Spleen (tissue), 11 donors: ENCODE measurements at regions not wholly inside any gene's neighbourhood (a gene's known extent, or its start where the extent isn't known, plus 50 kb on each side); places are given as distances from the start of the nearest gene placed in this dataset.

Experiments
- DNase-seq: peaks from one replicate; pipeline ENCODE4 v3.0.0-alpha.2; 2020
- H3K27ac ChIP-seq, 8 donors: fragments of 200-600 bp; sonication (generic) in 7 of 8; 1 replicate in 4 of 8; 2 replicates in 4 of 8; pipeline versions ENCODE4 v1.5.0 to v1.8.0; 2016 to 2021; ENCODE audit warnings: inconsistent platforms in 4 of 8, mild to moderate bottlenecking in 4 of 8, moderate library complexity in 1 of 8
- H3K27me3 ChIP-seq, 7 donors: fragments of 200-600 bp; sonication (generic) in 6 of 7; replicated peaks in 1 of 7; 1 replicate in 4 of 7; 2 replicates in 3 of 7; pipeline versions ENCODE4 v1.5.0 to v1.8.0; 2016 to 2021; ENCODE audit warnings: inconsistent platforms in 3 of 7, mild to moderate bottlenecking in 1 of 7
- H3K36me3 ChIP-seq, 6 donors: fragments of 200-600 bp; sonication (generic) in 5 of 6; 1 replicate in 4 of 6; 2 replicates in 2 of 6; pipeline versions ENCODE4 v1.5.0 to v1.8.0; 2016 to 2021; ENCODE audit warnings: inconsistent platforms in 2 of 6
- H3K4me1 ChIP-seq, 6 donors: fragments of 200-600 bp; sonication (generic) in 5 of 6; 1 replicate in 3 of 6; 2 replicates in 3 of 6; pipeline versions ENCODE4 v1.5.0 to v1.8.0; 2016 to 2021; ENCODE audit warnings: inconsistent platforms in 3 of 6
- H3K4me3 ChIP-seq, 8 donors: fragments of 200-600 bp; sonication (generic) in 7 of 8; 1 replicate in 4 of 8; 2 replicates in 4 of 8; pipeline versions ENCODE4 v1.5.0 to v1.8.0; 2016 to 2021; ENCODE audit warnings: inconsistent platforms in 4 of 8, mild to moderate bottlenecking in 4 of 8, moderate library complexity in 2 of 8
- H3K9me3 ChIP-seq, 8 donors: fragments of 200-600 bp; sonication (generic) in 7 of 8; 1 replicate in 4 of 8; 2 replicates in 4 of 8; pipeline versions ENCODE4 v1.5.0 to v1.8.0; 2016 to 2021; ENCODE audit warnings: inconsistent platforms in 4 of 8
- POLR2A ChIP-seq, 3 donors: fragments of 450-650 bp; IDR thresholded peaks; one replicate each; pipeline ENCODE4 v1.5.1; 2017; ENCODE audit warnings: antibody characterized with exemption in 3 of 3, mild to moderate bottlenecking in 1 of 3
- POLR2AphosphoS5 ChIP-seq, 3 donors: sonication (generic); formaldehyde crosslinking; IDR thresholded peaks; one replicate each; pipeline ENCODE4 v1.5.1; 2017; ENCODE audit warnings: antibody characterized with exemption in 3 of 3
- WGBS, 5 donors: extraction: QIAGEN DNeasy Blood & Tissue Kit in 3 of 5; methylation state at CpG; one replicate each; pipeline versions ENCODE4 v1.1.5 to v1.1.7; 2013 to 2018; 5-methylcytosine and 5-hydroxymethylcytosine counted together
- intact Hi-C: fragments of 100-400 bp; cut with DNase I; formaldehyde crosslinking; loops from one replicate; pipeline ENCODE4 v1.15.0; 2023; ENCODE audit warnings: low total_unique reads
- TF ChIP-seq, protein P1 (sequence below), 11 experiments: fragments of 200-600 bp in 7 of 11; fragments of 450-650 bp in 4 of 11; sonication (generic) in 4 of 11; IDR thresholded peaks in 8 of 11; conservative IDR thresholded peaks in 3 of 11; 1 replicate in 7 of 11; 2 replicates in 4 of 11; pipeline versions ENCODE4 v1.4.0 to v1.8.0; 2016 to 2021; ENCODE audit warnings: antibody characterized with exemption in 11 of 11, inconsistent platforms in 4 of 11, mild to moderate bottlenecking in 1 of 11
- donor health status: healthy with polysubstance abuse.
- donor health status: DM: no; HTN: no; CAD: no; lungs with moderate emphysema.
- donor health status: DM: no; HTN: no; CAD: no.
- donor health status: Bipolar disorder and iron deficiency.
- donor health status: healthy.
- donor health status: DM: no; HTN: no; CAD: no.
- donor health status: DM: yes; HTN: yes; CAD: no.

DNA sequence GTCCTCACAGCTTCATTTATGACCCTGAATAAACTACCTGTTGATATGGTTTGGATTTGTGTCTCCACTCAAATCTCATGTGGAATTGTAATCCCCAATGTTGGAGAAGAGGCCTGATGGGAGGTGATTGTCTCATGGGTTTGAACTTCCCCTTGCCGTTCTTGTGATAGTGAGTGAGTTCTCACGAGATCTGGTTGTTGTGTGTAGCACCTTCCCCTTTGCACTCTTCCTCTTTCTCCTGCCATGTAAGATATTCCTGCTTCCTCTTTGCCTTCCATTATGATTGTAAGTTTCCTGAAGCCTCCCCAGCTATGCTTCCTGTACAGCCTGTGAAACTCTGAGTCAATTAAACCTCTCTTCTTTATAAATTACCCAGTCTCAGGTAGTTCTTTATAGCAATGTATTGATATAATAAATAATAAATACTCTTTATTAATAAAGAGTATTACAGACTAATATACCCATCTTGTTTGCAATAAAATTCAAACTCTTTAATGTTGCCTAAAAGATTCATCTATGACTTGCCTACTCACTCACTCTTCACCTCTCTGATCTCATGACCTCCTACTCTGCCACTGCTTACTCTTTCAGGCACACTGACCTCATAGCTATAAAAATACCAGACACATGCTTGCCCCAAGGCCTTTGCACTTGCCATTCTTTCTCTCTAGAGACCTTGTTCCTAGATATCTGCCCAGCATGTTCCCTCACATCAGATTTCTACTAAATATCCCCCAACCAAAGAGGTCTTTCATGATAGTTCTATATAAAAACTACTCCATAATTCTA is 256.4 kb upstream of the MARCKS start:
- peaks cover 0 to 14% (median 3%) of the 10 kb centered on the region in 6 donors for H3K4me1 ChIP-seq
- H3K4me3 ChIP-seq: no peak overlapping the region
- no peaks in the 10 kb centered on the region for H3K27me3 ChIP-seq
- H3K9me3 ChIP-seq: peaks cover 0 to 5% (median 0%) of the 10 kb centered on the region in 8 donors
- H3K27ac ChIP-seq: no peak overlapping the region
- DNase-seq: no peak
- 20 to 39% (median 37%) methylated on average over 2 of the region's 2 CpGs for WGBS, 5 donors
- TF ChIP-seq, protein P1, sequence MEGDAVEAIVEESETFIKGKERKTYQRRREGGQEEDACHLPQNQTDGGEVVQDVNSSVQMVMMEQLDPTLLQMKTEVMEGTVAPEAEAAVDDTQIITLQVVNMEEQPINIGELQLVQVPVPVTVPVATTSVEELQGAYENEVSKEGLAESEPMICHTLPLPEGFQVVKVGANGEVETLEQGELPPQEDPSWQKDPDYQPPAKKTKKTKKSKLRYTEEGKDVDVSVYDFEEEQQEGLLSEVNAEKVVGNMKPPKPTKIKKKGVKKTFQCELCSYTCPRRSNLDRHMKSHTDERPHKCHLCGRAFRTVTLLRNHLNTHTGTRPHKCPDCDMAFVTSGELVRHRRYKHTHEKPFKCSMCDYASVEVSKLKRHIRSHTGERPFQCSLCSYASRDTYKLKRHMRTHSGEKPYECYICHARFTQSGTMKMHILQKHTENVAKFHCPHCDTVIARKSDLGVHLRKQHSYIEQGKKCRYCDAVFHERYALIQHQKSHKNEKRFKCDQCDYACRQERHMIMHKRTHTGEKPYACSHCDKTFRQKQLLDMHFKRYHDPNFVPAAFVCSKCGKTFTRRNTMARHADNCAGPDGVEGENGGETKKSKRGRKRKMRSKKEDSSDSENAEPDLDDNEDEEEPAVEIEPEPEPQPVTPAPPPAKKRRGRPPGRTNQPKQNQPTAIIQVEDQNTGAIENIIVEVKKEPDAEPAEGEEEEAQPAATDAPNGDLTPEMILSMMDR (IDR thresholded peaks at IDR 0.05 in 8 of 11, conservative IDR thresholded peaks at IDR 0.05 in 3 of 11): no peak
- TF ChIP-seq POLR2A (IDR thresholded peaks at IDR 0.05): no peak
- TF ChIP-seq POLR2AphosphoS5 (IDR thresholded peaks at IDR 0.05): no peak
- no peaks in the 10 kb centered on the region for H3K36me3 ChIP-seq
- intact Hi-C loops: no loop called here

DNA sequence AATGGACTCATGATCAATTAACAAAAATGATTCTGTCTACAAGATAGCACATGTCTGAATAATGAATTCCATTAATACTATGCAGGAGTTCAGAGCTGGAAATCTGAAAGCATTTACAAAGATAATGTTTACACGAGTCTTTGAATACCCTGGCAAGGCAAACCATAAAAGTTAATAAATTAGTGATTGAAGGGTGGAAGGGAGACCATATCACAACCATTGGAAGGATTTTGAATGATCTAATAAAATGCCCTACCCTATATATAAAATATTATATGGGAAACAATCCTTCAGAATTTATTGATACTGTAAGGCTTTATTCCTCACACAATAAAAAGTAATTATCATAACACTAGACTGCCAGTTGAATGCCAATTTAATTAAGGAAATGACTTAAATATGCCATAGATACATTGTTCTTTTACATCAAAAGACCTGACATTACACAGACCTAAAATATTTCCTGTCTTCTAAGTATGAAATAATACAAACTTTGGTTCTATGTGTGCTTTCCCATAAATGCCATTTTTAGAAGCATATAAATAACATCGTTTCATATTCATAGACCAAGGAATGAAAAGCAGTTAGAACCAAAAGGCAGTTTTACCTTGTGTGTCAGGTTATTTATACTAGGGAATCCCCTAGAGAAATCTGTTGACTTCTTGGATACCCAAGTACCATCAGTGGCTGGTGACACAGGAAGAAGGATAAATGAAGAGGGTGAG is 249.2 kb upstream of the MARCKS start:
- Histone ChIP-seq H3K36me3 (no peaks in the 10 kb centered on the region), H3K4me3 (no peak overlapping the region), H3K9me3 (peaks cover 0 to 1% (median 0%) of the 10 kb centered on the region in 8 donors), H3K4me1 (peaks cover 0 to 10% (median 0%) of the 10 kb centered on the region in 6 donors), H3K27ac (no peak overlapping the region), H3K27me3 (no peaks in the 10 kb centered on the region)
- DNase-seq: no peak
- WGBS, 5 donors: 76 to 84% (median 80%) methylated on average over 2 of the region's 2 CpGs
- TF ChIP-seq POLR2A (IDR thresholded peaks at IDR 0.05) (no peak), POLR2AphosphoS5 (IDR thresholded peaks at IDR 0.05) (no peak)
- TF ChIP-seq, protein P1 (IDR thresholded peaks at IDR 0.05 in 8 of 11, conservative IDR thresholded peaks at IDR 0.05 in 3 of 11): no peak
- intact Hi-C loops: no loop called here

DNA sequence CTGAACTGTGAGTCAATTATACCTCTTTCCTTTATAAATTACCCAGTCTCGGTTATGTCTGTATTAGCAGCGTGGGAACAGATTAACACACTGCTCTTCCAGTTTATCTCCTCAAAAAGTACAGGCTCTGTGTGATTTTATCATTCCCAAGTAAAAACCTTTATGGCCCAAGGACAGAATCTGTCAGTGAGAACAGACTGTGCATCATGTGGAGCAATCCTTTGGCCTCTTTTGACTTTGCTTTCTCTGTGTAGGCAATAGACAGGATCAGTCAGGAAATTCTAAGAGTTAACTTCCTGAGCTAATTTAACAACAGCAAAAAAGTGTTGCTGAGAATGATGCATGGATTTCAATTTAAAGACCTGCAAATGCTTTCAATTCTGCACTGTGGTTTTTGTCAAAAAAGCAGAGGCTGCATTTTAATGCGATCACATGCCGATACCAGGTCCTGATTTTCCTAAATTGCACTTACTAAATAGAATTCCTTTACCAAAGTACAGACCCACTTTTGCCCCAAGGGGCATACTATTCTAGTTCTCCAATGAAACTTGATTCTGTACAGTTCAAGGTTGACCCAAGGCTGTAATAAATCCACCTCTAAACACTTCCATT is 246.7 kb upstream of the MARCKS start:
- H3K27me3 ChIP-seq: no peaks in the 10 kb centered on the region
- no peak overlapping the region for H3K27ac ChIP-seq
- H3K4me3 ChIP-seq: no peak overlapping the region
- H3K36me3 ChIP-seq: no peaks in the 10 kb centered on the region
- 57 to 72% (median 71%) methylated on average over 4 of the region's 4 CpGs for WGBS, 5 donors
- no peak for DNase-seq
- peaks cover 0 to 10% (median 0%) of the 10 kb centered on the region in 6 donors for H3K4me1 ChIP-seq
- peaks cover 0 to 4% (median 0%) of the 10 kb centered on the region in 8 donors for H3K9me3 ChIP-seq
- intact Hi-C loops: no loop called here
- TF ChIP-seq POLR2AphosphoS5 (IDR thresholded peaks at IDR 0.05) (no peak), POLR2A (IDR thresholded peaks at IDR 0.05) (no peak)
- TF ChIP-seq, protein P1 (IDR thresholded peaks at IDR 0.05 in 8 of 11, conservative IDR thresholded peaks at IDR 0.05 in 3 of 11): no peak
